Kidney epithelial cell (primary cell): ENCODE measurements at regions not wholly inside any gene's neighbourhood (a gene's known extent, or its start where the extent isn't known, plus 50 kb on each side); places are given as distances from the start of the nearest gene placed in this dataset.

Experiments used
- DNase-seq: peaks from one replicate; pipeline ENCODE4 v3.0.0-alpha.2; 2010; ENCODE audit warnings: low read depth
- H3K27me3 ChIP-seq: 2 replicates; pipeline ENCODE4 v1.6.0; 2011; ENCODE audit warnings: low read length; ENCODE audit not compliant: control insufficient read depth, insufficient read depth
- H3K36me3 ChIP-seq: 2 replicates; pipeline ENCODE4 v1.5.1; 2011; ENCODE audit warnings: low read length; ENCODE audit not compliant: control insufficient read depth, insufficient read depth
- H3K4me3 ChIP-seq: 2 replicates; pipeline ENCODE4 v1.5.1; 2011; ENCODE audit warnings: low read depth, mild to moderate bottlenecking, control low read depth, low read length
- CTCF ChIP-seq: IDR thresholded peaks from 2 replicates; pipeline ENCODE4 v1.5.1; 2011; ENCODE audit warnings: mild to moderate bottlenecking, moderate library complexity, low read length, control low read depth, inconsistent platforms; ENCODE audit not compliant: insufficient read depth, poor library complexity, severe bottlenecking

DNA sequence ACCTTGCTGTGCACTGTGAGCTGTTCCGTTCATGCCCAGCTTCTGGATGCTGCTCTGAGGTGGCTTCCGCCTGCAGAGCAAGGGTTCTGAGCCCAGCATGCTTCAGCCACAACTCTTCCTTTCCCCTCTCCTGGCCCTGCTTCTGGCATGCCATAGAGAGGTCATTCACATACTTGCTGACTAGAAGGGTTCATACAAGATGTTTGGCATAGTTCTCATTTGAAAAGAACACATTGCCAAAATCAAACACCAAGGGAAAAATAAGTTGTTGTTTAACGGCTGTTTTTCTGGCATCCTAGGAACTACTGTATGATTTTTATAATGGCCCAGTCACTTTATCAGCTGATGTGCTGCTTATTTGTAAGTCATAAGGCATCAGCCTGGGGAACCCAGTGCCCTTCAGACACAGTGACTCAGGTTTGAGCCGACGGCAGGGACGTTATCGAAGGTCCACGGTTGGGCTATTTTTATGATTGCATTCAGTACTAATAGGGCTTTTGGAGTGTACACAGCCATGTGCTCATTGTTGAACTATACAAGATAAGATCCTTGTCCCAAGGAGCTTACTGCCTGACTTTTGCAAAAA is 53.9 kb upstream of the CTAGE1 start:
- no peak for DNase-seq
- TF ChIP-seq CTCF: no peak

DNA sequence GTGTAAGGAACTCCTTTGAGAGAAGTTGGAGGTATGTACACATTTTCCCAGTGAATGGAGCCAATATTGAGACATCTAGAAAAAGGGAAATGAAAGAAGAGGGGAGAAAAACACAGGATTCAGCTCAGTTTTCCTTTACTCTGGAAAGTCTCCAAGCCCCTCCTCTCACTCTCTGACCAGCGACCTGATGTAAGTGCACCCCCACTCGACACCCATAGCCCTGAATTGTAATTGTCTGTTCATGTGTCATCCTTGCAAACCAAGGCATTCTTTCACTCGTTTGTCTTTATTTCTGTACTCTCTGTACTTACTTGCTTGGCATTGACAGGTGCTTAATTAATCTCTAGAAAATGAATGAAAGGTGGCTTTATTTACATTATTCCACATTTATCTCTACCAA is 55.7 kb upstream of the CTAGE1 start:
- H3K36me3 ChIP-seq: no peaks in the 10 kb centered on the region
- H3K4me3 ChIP-seq: no peak overlapping the region
- DNase-seq: no peak
- no peaks in the 10 kb centered on the region for H3K27me3 ChIP-seq
- no peak for TF ChIP-seq CTCF

More for the DNA sequence above, 53.9 kb upstream of the CTAGE1 start:
- no peaks in the 10 kb centered on the region for H3K27me3 ChIP-seq
- no peak overlapping the region for H3K4me3 ChIP-seq
- H3K36me3 ChIP-seq: no peaks in the 10 kb centered on the region

GRCh38 chr18:22475426-22476100 is 57.8 kb upstream of the CTAGE1 start:
- no peaks in the 10 kb centered on the region for H3K36me3 ChIP-seq
- no peaks in the 10 kb centered on the region for H3K27me3 ChIP-seq
- no peak for TF ChIP-seq CTCF
- H3K4me3 ChIP-seq: no peak overlapping the region
- DNase-seq: no peak

DNA sequence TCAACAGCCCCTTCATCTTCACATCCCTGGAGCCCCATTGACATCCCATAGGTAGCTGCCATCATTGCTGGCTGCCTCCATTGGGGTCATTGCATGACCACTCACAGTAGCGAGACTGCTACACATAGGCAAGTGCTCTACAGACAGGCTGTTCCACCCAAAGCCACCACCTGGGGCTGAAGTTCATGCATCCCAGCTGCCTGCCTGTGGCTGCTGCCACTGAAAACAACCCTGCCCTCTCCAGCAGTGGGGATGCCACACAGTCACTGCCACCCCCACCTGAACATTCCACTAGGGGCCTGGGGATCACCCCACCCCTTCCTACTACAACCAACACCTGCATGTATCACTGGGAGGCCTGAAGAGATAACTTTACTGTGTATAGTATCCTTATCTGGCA is 59.5 kb upstream of the CTAGE1 start:
- Histone ChIP-seq H3K4me3 (no peak overlapping the region), H3K27me3 (no peaks in the 10 kb centered on the region)

GRCh38 chr18:22482948-22483347 is 65.2 kb upstream of the CTAGE1 start:
- no peak for DNase-seq
- no peaks in the 10 kb centered on the region for H3K27me3 ChIP-seq
- TF ChIP-seq CTCF: no peak
- no peaks in the 10 kb centered on the region for H3K36me3 ChIP-seq
- no peak overlapping the region for H3K4me3 ChIP-seq

More for the DNA sequence above, 59.5 kb upstream of the CTAGE1 start:
- no peak for TF ChIP-seq CTCF
- H3K36me3 ChIP-seq: no peaks in the 10 kb centered on the region
- DNase-seq: no peak

- H3K36me3 ChIP-seq: no peaks in the 10 kb centered on the region
- H3K4me3 ChIP-seq: no peak overlapping the region
- no peak for TF ChIP-seq CTCF
- DNase-seq: no peak
- no peaks in the 10 kb centered on the region for H3K27me3 ChIP-seq
Measured at GRCh38 chr18:22483407-22483806, 65.7 kb upstream of the CTAGE1 start.
